Erythroblast (primary cell): ENCODE measurements at regions not wholly inside any gene's neighbourhood (a gene's known extent, or its start where the extent isn't known, plus 50 kb on each side); places are given as distances from the start of the nearest gene placed in this dataset.

Experiments used
- GATA1 ChIP-seq: IDR thresholded peaks from 2 replicates; pipeline ENCODE4 v1.6.1; 2011; ENCODE audit warnings: low read depth, mild to moderate bottlenecking, control low read depth, low read length, moderate library complexity
- POLR2A ChIP-seq: IDR thresholded peaks from 2 replicates; pipeline ENCODE4 v1.6.1; 2011; ENCODE audit warnings: mild to moderate bottlenecking, low read length

GRCh38 chr7:89606511-89606910 lies 547.8 kb upstream of the STEAP1 start:
- TF ChIP-seq POLR2A: no peak
- no peak for TF ChIP-seq GATA1
